Activated T-helper 2 cell treated with anti-CD3 and anti-CD28 coated beads, Interferon-gamma antibody, Interleukin-2, Interleukin-4, amounts not matched to agents 10 μg/mL and 5 μg/mL and 100 μg/mL, durations not matched to agents 14 hours and 24 hours and 36 hours (primary cell): ENCODE measurements at regions not wholly inside any gene's neighbourhood (a gene's known extent, or its start where the extent isn't known, plus 50 kb on each side); places are given as distances from the start of the nearest gene placed in this dataset.

Experiments
- DNase-seq: peaks from one replicate; pipeline ENCODE4 v3.0.0; 2021; ENCODE audit warnings: low spot score
- H3K27ac Mint-ChIP-seq: one replicate; pipeline ENCODE4 v1.8.0; 2021; ENCODE audit warnings: mixed read lengths
- H3K27me3 Mint-ChIP-seq: one replicate; pipeline ENCODE4 v1.8.0; 2021; ENCODE audit warnings: low read depth, mixed read lengths
- H3K36me3 Mint-ChIP-seq: one replicate; pipeline ENCODE4 v1.8.0; 2021; ENCODE audit warnings: low read depth, mixed read lengths
- H3K4me1 Mint-ChIP-seq: one replicate; pipeline ENCODE4 v1.8.0; 2021; ENCODE audit warnings: low read depth, mixed read lengths
- H3K4me3 Mint-ChIP-seq: one replicate; pipeline ENCODE4 v1.8.0; 2021; ENCODE audit warnings: low read depth, mild to moderate bottlenecking, moderate library complexity, mixed read lengths
- H3K9me3 Mint-ChIP-seq: one replicate; pipeline ENCODE4 v1.8.0; 2021; ENCODE audit warnings: mixed read lengths
- intact Hi-C: fragments of 100-400 bp; cut with micrococcal nuclease; formaldehyde crosslinking; loops from one replicate; pipeline ENCODE4 v1.15.1; 2023

DNA sequence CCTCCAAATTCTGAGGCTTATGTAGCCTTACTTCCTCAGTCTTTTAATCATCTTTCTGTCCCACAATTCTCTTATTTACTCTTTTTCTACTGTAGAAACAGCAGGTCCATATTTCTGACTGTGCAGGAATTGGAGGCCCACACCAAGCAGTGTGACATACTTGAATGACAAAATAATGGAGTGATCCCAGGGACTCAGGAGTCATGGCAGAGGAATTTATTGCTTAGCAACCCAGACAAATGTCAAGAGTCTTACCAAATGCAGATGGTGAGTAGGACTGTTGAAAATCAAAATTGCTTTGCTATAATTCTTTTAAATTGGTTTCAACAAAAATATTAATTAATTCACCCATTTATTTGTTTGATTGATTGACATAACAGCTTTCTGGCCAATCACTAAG lies 59.9 kb downstream of the HTR1B start:
- no peak overlapping the region for H3K4me3 Mint-ChIP-seq
- DNase-seq, result no peak
- H3K27me3 Mint-ChIP-seq, result no peaks in the 10 kb centered on the region
- no peaks in the 10 kb centered on the region for H3K36me3 Mint-ChIP-seq
- H3K27ac Mint-ChIP-seq, result no peak overlapping the region
- no peaks in the 10 kb centered on the region for H3K9me3 Mint-ChIP-seq
- H3K4me1 Mint-ChIP-seq, result no peaks in the 10 kb centered on the region
- intact Hi-C loops, result no loop called here

DNA sequence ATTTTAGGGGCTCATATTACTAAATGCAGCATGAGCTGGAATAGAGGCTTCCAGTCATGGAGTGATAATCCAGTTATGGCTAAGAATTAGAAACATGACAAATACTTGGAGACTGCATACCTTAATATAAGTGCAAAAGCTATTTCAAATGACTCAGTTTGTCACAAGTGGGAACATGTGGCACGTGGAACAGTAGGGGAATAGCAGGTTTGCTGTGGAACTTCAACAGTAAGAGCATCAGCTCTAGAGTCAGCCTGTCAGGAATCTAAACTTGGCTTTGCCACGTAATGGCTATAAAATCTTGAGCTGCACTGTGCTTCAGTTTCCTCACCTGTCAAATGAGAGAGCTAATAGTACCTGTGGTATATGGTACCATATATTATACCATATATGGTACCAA lies 62.1 kb downstream of the HTR1B start:
- Mint-ChIP-seq H3K27me3 (no peaks in the 10 kb centered on the region), H3K9me3 (peaks cover 4% of the 10 kb centered on the region), H3K4me1 (no peaks in the 10 kb centered on the region), H3K27ac (no peak overlapping the region), H3K36me3 (no peaks in the 10 kb centered on the region), H3K4me3 (no peak overlapping the region)
- no peak for DNase-seq
- intact Hi-C loops, result no loop called here

DNA sequence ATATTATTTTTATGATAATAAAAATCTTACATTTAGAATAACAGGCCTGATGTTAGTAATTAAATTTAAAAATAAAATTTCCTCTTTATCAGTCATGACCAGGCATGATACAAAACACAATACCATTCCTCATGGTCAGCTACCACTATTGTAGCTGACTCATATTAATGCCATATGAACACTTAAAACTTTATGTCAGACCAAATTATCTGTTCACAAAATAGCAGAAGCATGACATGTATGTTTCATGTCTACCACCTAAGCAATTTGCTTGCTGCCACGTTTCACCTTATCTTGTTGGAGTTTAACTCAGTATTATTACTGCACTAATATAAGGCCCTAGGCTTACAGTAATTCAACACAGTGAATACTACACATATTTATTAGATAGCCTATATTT lies 65.7 kb downstream of the HTR1B start:
- Mint-ChIP-seq H3K27ac (no peak overlapping the region), H3K4me3 (no peak overlapping the region), H3K9me3 (peaks cover 10% of the 10 kb centered on the region), H3K36me3 (no peaks in the 10 kb centered on the region), H3K4me1 (no peaks in the 10 kb centered on the region), H3K27me3 (no peaks in the 10 kb centered on the region)
- no peak for DNase-seq
- intact Hi-C loops, result no loop called here

DNA sequence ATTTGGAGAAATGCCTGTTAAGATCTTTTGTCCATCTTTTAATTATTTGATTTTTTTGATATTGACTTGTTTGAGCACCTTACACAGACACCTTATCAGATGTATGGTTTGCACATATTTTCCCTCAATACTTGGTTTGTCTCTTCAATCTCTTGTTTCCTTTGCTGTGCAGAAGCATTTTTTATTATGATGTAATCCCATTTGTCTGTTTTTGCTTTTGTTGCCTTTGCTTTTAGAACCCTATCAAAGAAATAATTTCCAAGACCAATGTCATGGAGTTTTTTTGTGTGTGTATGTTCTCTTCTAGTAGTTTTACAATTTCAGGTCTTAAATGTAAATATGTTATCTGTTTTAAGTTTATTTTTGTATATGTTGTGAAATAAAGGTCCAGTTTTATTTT lies 73.9 kb downstream of the HTR1B start:
- intact Hi-C loops, result no loop called here
- H3K4me3 Mint-ChIP-seq, result no peak overlapping the region
- H3K27me3 Mint-ChIP-seq, result no peaks in the 10 kb centered on the region

DNA sequence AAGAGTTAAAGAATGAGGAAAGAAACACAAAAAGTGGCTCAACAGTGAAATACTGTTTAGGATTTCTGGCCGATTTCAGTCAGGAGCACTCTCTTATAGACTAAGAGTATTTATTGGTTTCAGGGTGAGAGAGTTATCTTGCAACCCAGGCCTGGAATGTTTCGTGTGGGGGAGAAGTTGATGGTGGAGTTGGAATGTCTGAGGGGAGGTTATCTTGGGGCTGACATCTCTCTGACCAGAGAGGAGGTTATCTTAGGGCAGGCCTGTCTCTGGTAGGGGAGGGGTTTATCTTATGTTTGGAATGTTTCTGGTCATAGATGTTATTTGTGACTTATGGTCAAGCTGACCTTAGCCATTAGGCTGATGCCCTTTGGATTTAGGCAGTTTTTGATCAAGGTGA lies 80.3 kb downstream of the HTR1B start:
- no peak overlapping the region for H3K27ac Mint-ChIP-seq
- no peaks in the 10 kb centered on the region for H3K4me1 Mint-ChIP-seq
- H3K27me3 Mint-ChIP-seq, result no peaks in the 10 kb centered on the region
- H3K36me3 Mint-ChIP-seq, result no peaks in the 10 kb centered on the region
- peaks cover 18% of the 10 kb centered on the region for H3K9me3 Mint-ChIP-seq
- DNase-seq, result no peak
- intact Hi-C loops, result no loop called here
- no peak overlapping the region for H3K4me3 Mint-ChIP-seq

More for the DNA sequence above, 73.9 kb downstream of the HTR1B start:
- no peaks in the 10 kb centered on the region for H3K36me3 Mint-ChIP-seq
- no peak for DNase-seq
- no peak overlapping the region for H3K27ac Mint-ChIP-seq
- no peaks in the 10 kb centered on the region for H3K4me1 Mint-ChIP-seq
- H3K9me3 Mint-ChIP-seq, result peaks cover 7% of the 10 kb centered on the region

DNA sequence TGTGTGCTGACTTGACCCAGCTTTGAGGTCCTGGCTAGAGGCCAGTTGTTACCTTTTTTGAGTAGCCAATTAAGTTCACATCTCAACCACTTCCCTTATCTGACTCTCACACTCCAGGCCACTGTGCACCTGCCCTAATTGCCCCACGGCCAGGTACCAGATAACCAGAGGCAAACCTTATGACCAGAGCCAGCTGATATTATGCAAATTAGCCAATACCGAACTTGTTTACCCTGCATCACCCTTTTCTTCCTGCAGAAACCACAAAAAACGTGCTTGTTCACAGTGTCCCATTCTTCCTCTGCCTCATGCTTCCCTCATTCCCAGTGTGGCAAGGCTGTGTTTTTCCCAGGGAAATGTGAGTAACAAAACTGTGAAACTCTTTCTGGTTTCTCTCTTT lies 89.3 kb downstream of the HTR1B start:
- H3K27me3 Mint-ChIP-seq, result no peaks in the 10 kb centered on the region
- H3K36me3 Mint-ChIP-seq, result no peaks in the 10 kb centered on the region
- H3K4me1 Mint-ChIP-seq, result no peaks in the 10 kb centered on the region
- H3K27ac Mint-ChIP-seq, result no peak overlapping the region
- H3K4me3 Mint-ChIP-seq, result no peak overlapping the region
- intact Hi-C loops, result no loop called here
- H3K9me3 Mint-ChIP-seq, result peaks cover 7% of the 10 kb centered on the region
- DNase-seq, result no peak

DNA sequence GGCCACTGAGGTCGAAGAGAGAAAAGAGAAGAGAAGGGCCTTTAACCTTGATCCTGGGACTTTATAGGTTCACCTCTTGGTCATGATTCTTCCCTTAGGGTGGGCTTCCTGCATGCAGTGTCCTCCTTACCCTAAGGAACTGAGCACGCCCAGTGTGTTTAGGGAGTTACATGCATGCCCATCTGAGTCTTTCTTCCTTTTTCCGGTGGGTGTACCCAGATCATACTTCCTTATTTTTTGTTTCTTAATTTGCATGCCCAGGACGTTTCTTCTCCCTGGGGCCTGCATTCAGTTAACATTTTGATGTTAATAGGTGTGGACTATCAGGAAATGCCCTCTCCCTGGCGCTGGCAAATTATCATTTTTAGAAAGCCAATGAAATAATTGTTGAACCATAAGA lies 91.5 kb downstream of the HTR1B start:
- H3K36me3 Mint-ChIP-seq, result no peaks in the 10 kb centered on the region
- no peak for DNase-seq
- H3K4me1 Mint-ChIP-seq, result no peaks in the 10 kb centered on the region
- no peaks in the 10 kb centered on the region for H3K27me3 Mint-ChIP-seq
- H3K9me3 Mint-ChIP-seq, result peaks cover 7% of the 10 kb centered on the region
- no peak overlapping the region for H3K4me3 Mint-ChIP-seq
- H3K27ac Mint-ChIP-seq, result no peak overlapping the region
- intact Hi-C loops, result no loop called here

DNA sequence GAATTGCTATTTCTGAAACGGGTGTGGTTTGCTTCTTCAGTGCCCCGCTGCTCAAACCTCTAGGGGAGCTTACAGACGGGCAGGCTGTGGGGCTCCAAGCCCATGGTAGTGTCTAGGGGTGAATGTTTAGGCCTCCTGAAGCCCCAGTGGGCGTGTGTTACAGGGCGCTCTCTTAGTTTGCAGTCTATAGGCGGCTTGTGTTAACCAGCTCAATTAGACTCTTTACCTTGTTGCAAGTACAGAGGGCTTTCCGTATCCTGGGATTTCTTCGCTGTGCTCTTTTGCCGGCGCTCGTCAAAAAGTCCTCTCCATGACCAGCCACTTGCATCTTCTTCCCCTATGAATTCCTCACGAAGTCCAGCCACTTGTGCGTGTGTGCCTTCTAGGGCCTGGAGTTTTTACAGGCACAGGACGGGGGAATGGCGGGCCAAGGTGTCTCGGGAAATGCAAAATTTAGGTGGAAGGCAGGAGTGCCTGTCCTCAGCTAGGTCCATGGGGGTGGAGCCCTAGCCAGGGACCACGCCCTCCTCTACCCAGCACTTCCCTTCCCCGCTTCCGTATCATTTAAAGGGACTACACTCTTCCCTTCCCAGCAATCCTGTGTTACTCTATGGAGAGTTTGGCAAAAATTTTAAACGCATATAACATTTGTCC lies 94.5 kb downstream of the HTR1B start:
- peaks cover 15% of the 10 kb centered on the region for H3K9me3 Mint-ChIP-seq
- H3K27ac Mint-ChIP-seq, result no peak overlapping the region
- H3K27me3 Mint-ChIP-seq, result no peaks in the 10 kb centered on the region
- intact Hi-C loops, result no loop called here
- no peak for DNase-seq
- no peaks in the 10 kb centered on the region for H3K36me3 Mint-ChIP-seq
- H3K4me1 Mint-ChIP-seq, result no peaks in the 10 kb centered on the region
- H3K4me3 Mint-ChIP-seq, result no peak overlapping the region

DNA sequence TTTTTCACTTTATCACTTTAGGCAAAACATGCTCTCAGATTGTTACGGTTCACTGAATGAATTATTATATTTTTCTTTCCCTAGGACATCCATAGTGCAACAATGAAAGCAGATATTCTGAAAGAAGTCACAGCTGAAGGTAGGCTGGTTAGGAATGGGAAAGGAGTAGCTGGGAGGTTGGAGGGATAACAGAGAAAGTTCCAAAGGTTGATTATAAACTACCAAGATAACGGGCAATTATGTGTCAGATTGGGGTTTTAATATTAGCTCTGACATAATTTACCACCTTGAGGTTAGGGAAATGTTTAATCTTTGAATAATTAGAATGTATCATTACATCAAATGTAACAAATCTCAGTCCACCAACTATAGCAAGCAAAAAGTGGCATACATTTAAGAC lies 96.5 kb downstream of the HTR1B start:
- Mint-ChIP-seq H3K4me1 (no peaks in the 10 kb centered on the region), H3K27me3 (no peaks in the 10 kb centered on the region), H3K4me3 (no peak overlapping the region), H3K27ac (no peak overlapping the region), H3K9me3 (peaks cover 25% of the 10 kb centered on the region), H3K36me3 (no peaks in the 10 kb centered on the region)
- DNase-seq, result no peak
- intact Hi-C loops, result no loop called here

DNA sequence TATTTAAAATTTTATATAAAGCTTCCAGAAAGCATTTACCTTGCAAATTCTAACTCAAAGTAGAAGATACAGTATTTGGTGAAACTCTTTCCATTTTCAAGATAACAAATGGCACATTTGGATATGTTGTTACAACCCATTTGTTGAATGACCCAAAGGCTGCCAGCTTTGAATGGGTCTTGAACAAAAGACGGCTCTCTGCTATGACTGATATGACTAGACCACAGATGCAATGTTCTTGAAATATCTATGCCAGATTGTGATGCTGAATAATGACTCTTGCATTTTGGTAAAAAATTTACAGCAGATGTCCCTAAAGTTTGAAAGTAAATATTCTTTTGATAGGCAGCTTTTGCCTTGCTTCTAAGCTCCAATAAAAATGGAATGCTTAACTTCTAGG lies 99.6 kb downstream of the HTR1B start:
- H3K9me3 Mint-ChIP-seq, result peaks cover 21% of the 10 kb centered on the region
- intact Hi-C loops, result no loop called here
- DNase-seq, result no peak
- no peaks in the 10 kb centered on the region for H3K27me3 Mint-ChIP-seq
- no peak overlapping the region for H3K4me3 Mint-ChIP-seq
- H3K4me1 Mint-ChIP-seq, result no peaks in the 10 kb centered on the region
- no peaks in the 10 kb centered on the region for H3K36me3 Mint-ChIP-seq
- H3K27ac Mint-ChIP-seq, result no peak overlapping the region

DNA sequence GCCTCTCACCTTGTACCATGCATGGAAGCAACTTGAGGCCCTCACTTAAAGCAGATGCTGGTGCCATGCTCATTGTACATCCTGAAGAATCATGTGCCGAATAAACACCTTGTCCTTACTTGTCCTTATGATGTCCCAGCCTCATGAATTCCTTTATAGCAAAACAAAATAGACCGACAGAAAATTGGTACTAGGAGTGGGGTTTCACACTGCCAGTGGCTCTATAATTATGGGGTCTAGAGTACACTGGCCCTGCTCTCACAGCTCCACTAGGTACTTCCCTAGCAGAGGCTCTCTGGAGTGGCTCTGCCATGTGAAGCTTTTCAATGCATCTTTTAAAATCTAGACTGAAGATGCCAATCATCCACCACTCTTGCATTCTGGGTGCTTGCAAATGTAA lies 101.2 kb downstream of the HTR1B start:
- Mint-ChIP-seq H3K4me1 (no peaks in the 10 kb centered on the region), H3K27me3 (no peaks in the 10 kb centered on the region), H3K4me3 (no peak overlapping the region), H3K9me3 (peaks cover 21% of the 10 kb centered on the region), H3K36me3 (no peaks in the 10 kb centered on the region), H3K27ac (no peak overlapping the region)
- intact Hi-C loops, result no loop called here
- DNase-seq, result no peak

DNA sequence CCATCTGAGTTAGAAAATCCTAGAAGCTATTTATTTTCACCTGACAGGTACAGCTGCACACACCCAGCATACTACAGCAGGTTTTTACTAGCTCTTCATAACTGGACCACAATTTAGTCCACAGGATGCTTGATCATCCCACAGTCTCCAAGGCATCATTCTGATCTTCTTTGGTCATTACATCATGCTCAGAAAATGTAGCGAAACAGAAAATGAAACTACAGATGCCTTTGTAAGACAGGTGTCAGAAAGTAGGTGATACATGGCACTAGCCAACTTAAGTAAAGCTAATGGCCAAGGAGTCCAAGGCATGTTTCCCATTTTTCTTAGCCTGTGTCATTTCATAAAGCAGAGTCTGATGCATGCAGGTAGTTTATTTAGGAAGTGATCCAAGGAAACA lies 102.3 kb downstream of the HTR1B start:
- Mint-ChIP-seq H3K4me3 (no peak overlapping the region), H3K36me3 (no peaks in the 10 kb centered on the region), H3K4me1 (no peaks in the 10 kb centered on the region), H3K27ac (no peak overlapping the region), H3K27me3 (no peaks in the 10 kb centered on the region), H3K9me3 (peaks cover 19% of the 10 kb centered on the region)
- DNase-seq, result no peak
- intact Hi-C loops, result no loop called here

DNA sequence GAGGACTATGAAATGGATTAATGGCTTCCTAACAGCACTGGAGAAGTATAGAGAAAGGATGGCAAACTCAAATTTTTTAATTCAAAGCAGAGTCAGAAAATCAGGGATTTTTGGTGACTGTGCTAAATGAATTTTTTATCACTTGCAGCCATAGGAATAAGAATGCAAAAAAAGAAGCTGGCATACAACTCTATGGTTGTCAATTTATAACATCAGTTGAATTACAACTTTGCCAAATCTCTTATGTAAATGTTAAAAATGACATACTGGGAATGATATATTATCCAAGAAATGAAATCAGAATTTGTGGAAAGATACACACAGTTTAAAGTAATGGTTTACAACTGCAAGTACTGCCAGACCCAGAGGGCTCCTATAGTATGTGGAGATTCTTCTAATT lies 106.5 kb downstream of the HTR1B start:
- Mint-ChIP-seq H3K36me3 (no peaks in the 10 kb centered on the region), H3K27me3 (no peaks in the 10 kb centered on the region), H3K4me1 (no peaks in the 10 kb centered on the region), H3K4me3 (no peak overlapping the region), H3K27ac (no peak overlapping the region), H3K9me3 (peaks cover 7% of the 10 kb centered on the region)
- DNase-seq, result no peak
- intact Hi-C loops, result no loop called here

DNA sequence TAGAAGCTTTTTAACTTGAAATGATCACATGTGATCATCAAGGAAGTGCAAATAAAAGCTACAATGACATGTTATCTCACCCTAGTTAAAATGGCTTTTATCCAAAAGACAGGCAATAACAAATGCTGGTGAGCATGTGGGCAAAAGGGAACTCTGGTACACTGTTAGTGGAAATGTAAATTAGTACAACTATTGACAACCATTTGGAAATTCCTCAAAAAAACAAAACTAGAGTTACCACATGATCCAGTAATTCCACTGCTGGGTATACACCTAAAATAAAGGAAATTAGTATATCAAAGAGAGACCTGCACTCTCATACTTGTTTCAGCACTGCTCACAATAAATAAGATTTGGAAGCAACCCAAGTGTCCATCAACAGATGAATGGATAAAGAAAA lies 108.7 kb downstream of the HTR1B start:
- no peaks in the 10 kb centered on the region for H3K4me1 Mint-ChIP-seq
- intact Hi-C loops, result no loop called here
- H3K27me3 Mint-ChIP-seq, result no peaks in the 10 kb centered on the region

More for the DNA sequence above, 108.7 kb downstream of the HTR1B start:
- Mint-ChIP-seq H3K36me3 (no peaks in the 10 kb centered on the region), H3K4me3 (no peak overlapping the region), H3K9me3 (peaks cover 7% of the 10 kb centered on the region), H3K27ac (no peak overlapping the region)
- no peak for DNase-seq
